Ovary (tissue), 7 donors: ENCODE measurements at regions not wholly inside any gene's neighbourhood (a gene's known extent, or its start where the extent isn't known, plus 50 kb on each side); places are given as distances from the start of the nearest gene placed in this dataset.

ENCODE experiments used
- DNase-seq, 5 donors: peaks; one replicate each; pipeline ENCODE4 v3.0.0-alpha.2; 2019 to 2020
- H3K27ac ChIP-seq, 2 donors: fragments of 200-600 bp; one replicate each; pipeline versions ENCODE4 v1.5.1 to v1.8.0; 2019 to 2022
- H3K27me3 ChIP-seq: fragments of 200-600 bp; one replicate; pipeline ENCODE4 v1.8.0; 2022
- H3K36me3 ChIP-seq: fragments of 200-600 bp; sonication (generic); one replicate; pipeline ENCODE4 v1.5.1; 2019
- H3K4me1 ChIP-seq: one replicate; pipeline ENCODE4 v1.8.1; 2013; ENCODE audit warnings: mild to moderate bottlenecking, moderate library complexity; ENCODE audit not compliant: insufficient read depth
- H3K4me3 ChIP-seq: fragments of 200-600 bp; sonication (generic); one replicate; pipeline ENCODE4 v1.5.1; 2017
- H3K9me3 ChIP-seq, 2 donors: fragments of 200-600 bp in 1 of 2; sonication (generic) in 1 of 2; one replicate each; pipeline versions ENCODE4 v1.5.1 to v1.8.1; 2013 to 2019; ENCODE audit warnings: mild to moderate bottlenecking in 1 of 2, moderate library complexity in 1 of 2
- CTCF ChIP-seq, 3 donors: fragments of 450-650 bp in 2 of 3; fragments of 200-600 bp in 1 of 3; IDR thresholded peaks; one replicate each; pipeline versions ENCODE4 v1.5.1 to v1.8.0; 2016 to 2022; ENCODE audit warnings: antibody characterized with exemption in 3 of 3, mild to moderate bottlenecking in 1 of 3
- EP300 ChIP-seq: sonication (generic); formaldehyde crosslinking; IDR thresholded peaks from one replicate; pipeline ENCODE4 v1.6.1; 2017; ENCODE audit warnings: antibody characterized with exemption
- POLR2A ChIP-seq: fragments of 450-650 bp; IDR thresholded peaks from one replicate; pipeline ENCODE4 v1.6.1; 2017; ENCODE audit warnings: antibody characterized with exemption, mild to moderate bottlenecking, moderate library complexity
- WGBS, 3 donors: extraction: QIAGEN DNeasy Blood & Tissue Kit in 1 of 3; methylation state at CpG; one replicate each; pipeline versions ENCODE4 v1.1.5 to v1.1.7; 2013 to 2017; 5-methylcytosine and 5-hydroxymethylcytosine counted together
- intact Hi-C, 4 donors: fragments of 100-400 bp; cut with DNase I; formaldehyde crosslinking; loops; one replicate each; pipeline versions ENCODE4 v1.11.0 to v1.15.1; 2022 to 2023
- donor health status: DM: no; HTN: no; CAD: no; lungs with moderate emphysema.
- donor health status: DM: no; HTN: no; CAD: no.
- donor health status: Bipolar disorder and iron deficiency.
- donor health status: DM: no; HTN: no; CAD: no.
- donor health status: DM: yes; HTN: yes; CAD: no.

- no peak overlapping the region for H3K27ac ChIP-seq
- no peaks in the 10 kb centered on the region for H3K27me3 ChIP-seq
- 41 to 65% (median 50%) methylated on average over 4 of the region's 4 CpGs for WGBS, 3 donors
- H3K4me3 ChIP-seq, result no peak overlapping the region
- H3K36me3 ChIP-seq, result no peaks in the 10 kb centered on the region
- H3K4me1 ChIP-seq, result no peaks in the 10 kb centered on the region
- H3K9me3 ChIP-seq, result no peaks in the 10 kb centered on the region
- TF ChIP-seq EP300, result no peak
- TF ChIP-seq CTCF (IDR thresholded peaks at IDR 0.05), result no peak
- no peak for TF ChIP-seq POLR2A
- DNase-seq, result no peak
- intact Hi-C loops, result no loop called here
Measured at GRCh38 chr1:60402816-60403215, 329.2 kb upstream of the C1orf87 start.

GRCh38 chr1:60402216-60402615 is 328.6 kb upstream of the C1orf87 start:
- no peak for DNase-seq
- 91 to 96% (median 96%) methylated on average over 3 of the region's 3 CpGs for WGBS, 3 donors

GRCh38 chr1:60394436-60394835 is 320.9 kb upstream of the C1orf87 start:
- Histone ChIP-seq H3K27ac (no peak overlapping the region), H3K36me3 (no peaks in the 10 kb centered on the region), H3K27me3 (no peaks in the 10 kb centered on the region), H3K9me3 (no peaks in the 10 kb centered on the region), H3K4me1 (no peaks in the 10 kb centered on the region), H3K4me3 (no peak overlapping the region)
- 46 to 64% (median 56%) methylated on average over 3 of the region's 3 CpGs for WGBS, 3 donors
- intact Hi-C loops, result no loop called here
- no peak for DNase-seq
- no peak for TF ChIP-seq POLR2A
- no peak for TF ChIP-seq EP300
- TF ChIP-seq CTCF (IDR thresholded peaks at IDR 0.05), result no peak

More at GRCh38 chr1:60402216-60402615, 328.6 kb upstream of the C1orf87 start:
- no peak overlapping the region for H3K27ac ChIP-seq
- intact Hi-C loops, result no loop called here
- no peak overlapping the region for H3K4me3 ChIP-seq
- no peak for TF ChIP-seq CTCF (IDR thresholded peaks at IDR 0.05)
- TF ChIP-seq POLR2A, result no peak
- TF ChIP-seq EP300, result no peak
- H3K4me1 ChIP-seq, result no peaks in the 10 kb centered on the region
- no peaks in the 10 kb centered on the region for H3K27me3 ChIP-seq
- no peaks in the 10 kb centered on the region for H3K36me3 ChIP-seq
- no peaks in the 10 kb centered on the region for H3K9me3 ChIP-seq

- H3K4me3 ChIP-seq, result no peak overlapping the region
- H3K27ac ChIP-seq, result no peak overlapping the region
- WGBS, 3 donors, result 74 to 80% (median 77%) methylated on average over 3 of the region's 3 CpGs
- no peak for DNase-seq
- intact Hi-C loops, result no loop called here
- no peaks in the 10 kb centered on the region for H3K27me3 ChIP-seq
- TF ChIP-seq EP300 (no peak), POLR2A (no peak), CTCF (IDR thresholded peaks at IDR 0.05) (no peak)
- H3K36me3 ChIP-seq, result no peaks in the 10 kb centered on the region
- no peaks in the 10 kb centered on the region for H3K4me1 ChIP-seq
- no peaks in the 10 kb centered on the region for H3K9me3 ChIP-seq
Measured at GRCh38 chr1:60390593-60391282, 317.2 kb upstream of the C1orf87 start.
